ENCODE measurements at regions not wholly inside any gene's neighbourhood (a gene's known extent, or its start where the extent isn't known, plus 50 kb on each side); places are given as distances from the start of the nearest gene placed in this dataset.

DNA sequence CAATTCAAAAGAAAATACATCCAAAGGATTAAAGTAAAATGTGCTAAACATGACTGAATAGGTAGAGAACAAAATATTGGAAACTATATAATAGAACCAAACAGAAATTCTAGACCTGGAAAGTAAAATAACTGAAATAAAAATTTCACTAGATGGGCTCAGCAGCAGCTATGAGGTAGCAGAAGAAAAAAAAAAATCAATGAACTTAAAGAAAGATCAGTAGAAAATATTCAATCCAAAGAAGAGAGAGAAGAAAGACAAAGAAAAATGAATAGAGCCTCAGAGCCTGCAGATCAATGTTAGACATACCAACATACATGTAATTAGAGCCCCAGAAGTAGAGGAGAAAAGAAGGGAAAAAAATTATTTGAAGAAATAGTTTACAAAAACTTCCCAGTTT, 129.6 kb upstream of the RNF32 start:
- TF ChIP-seq, protein P1, sequence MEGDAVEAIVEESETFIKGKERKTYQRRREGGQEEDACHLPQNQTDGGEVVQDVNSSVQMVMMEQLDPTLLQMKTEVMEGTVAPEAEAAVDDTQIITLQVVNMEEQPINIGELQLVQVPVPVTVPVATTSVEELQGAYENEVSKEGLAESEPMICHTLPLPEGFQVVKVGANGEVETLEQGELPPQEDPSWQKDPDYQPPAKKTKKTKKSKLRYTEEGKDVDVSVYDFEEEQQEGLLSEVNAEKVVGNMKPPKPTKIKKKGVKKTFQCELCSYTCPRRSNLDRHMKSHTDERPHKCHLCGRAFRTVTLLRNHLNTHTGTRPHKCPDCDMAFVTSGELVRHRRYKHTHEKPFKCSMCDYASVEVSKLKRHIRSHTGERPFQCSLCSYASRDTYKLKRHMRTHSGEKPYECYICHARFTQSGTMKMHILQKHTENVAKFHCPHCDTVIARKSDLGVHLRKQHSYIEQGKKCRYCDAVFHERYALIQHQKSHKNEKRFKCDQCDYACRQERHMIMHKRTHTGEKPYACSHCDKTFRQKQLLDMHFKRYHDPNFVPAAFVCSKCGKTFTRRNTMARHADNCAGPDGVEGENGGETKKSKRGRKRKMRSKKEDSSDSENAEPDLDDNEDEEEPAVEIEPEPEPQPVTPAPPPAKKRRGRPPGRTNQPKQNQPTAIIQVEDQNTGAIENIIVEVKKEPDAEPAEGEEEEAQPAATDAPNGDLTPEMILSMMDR (IDR thresholded peaks at IDR 0.05; ENCODE audit: poor library complexity), result no peak
- TF ChIP-seq EZH2phosphoT487 (IDR thresholded peaks at IDR 0.05; ENCODE audit: low read depth, severe bottlenecking, unreplicated experiment), result no peak

All from hepatocyte (in vitro differentiated cells).